Loucy (cell line): ENCODE measurements at regions not wholly inside any gene's neighbourhood (a gene's known extent, or its start where the extent isn't known, plus 50 kb on each side); places are given as distances from the start of the nearest gene placed in this dataset.

Experiments
- EZH2phosphoT487 ChIP-seq: fragments of 200-600 bp; IDR thresholded peaks from 2 replicates; pipeline ENCODE4 v1.6.1; 2018; ENCODE audit warnings: antibody characterized with exemption, mild to moderate bottlenecking, moderate library complexity, borderline replicate concordance
- TF ChIP-seq, protein P1 (sequence below): fragments of 200-600 bp; sonication (generic); conservative IDR thresholded peaks from 2 replicates; pipeline ENCODE4 v1.5.1; 2014; ENCODE audit warnings: mild to moderate bottlenecking, antibody characterized with exemption, low read length

DNA sequence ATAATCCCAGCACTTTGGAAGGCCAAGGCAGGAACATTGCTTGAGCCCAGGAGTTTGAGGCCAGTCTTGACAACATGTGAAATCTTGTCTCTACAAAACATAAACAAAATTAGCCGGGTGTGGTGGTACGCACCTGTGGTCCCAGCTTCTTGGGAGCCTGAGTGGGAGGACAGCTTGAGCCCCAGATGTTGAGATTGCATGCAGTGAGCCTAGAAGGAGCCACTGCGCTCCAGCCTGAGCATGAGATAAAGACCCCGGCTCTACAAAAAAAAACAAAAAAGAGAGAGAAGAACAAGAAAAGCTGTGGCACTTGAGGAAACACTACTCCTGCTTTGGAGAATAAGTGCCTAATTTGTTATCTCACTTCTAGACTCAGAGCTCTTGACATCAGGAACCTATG lies 146.6 kb downstream of the GLUL start:
- TF ChIP-seq, protein P1, sequence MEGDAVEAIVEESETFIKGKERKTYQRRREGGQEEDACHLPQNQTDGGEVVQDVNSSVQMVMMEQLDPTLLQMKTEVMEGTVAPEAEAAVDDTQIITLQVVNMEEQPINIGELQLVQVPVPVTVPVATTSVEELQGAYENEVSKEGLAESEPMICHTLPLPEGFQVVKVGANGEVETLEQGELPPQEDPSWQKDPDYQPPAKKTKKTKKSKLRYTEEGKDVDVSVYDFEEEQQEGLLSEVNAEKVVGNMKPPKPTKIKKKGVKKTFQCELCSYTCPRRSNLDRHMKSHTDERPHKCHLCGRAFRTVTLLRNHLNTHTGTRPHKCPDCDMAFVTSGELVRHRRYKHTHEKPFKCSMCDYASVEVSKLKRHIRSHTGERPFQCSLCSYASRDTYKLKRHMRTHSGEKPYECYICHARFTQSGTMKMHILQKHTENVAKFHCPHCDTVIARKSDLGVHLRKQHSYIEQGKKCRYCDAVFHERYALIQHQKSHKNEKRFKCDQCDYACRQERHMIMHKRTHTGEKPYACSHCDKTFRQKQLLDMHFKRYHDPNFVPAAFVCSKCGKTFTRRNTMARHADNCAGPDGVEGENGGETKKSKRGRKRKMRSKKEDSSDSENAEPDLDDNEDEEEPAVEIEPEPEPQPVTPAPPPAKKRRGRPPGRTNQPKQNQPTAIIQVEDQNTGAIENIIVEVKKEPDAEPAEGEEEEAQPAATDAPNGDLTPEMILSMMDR: no peak
- TF ChIP-seq EZH2phosphoT487: no peak
